ENCODE measurements at regions not wholly inside any gene's neighbourhood (a gene's known extent, or its start where the extent isn't known, plus 50 kb on each side); places are given as distances from the start of the nearest gene placed in this dataset.

DNA sequence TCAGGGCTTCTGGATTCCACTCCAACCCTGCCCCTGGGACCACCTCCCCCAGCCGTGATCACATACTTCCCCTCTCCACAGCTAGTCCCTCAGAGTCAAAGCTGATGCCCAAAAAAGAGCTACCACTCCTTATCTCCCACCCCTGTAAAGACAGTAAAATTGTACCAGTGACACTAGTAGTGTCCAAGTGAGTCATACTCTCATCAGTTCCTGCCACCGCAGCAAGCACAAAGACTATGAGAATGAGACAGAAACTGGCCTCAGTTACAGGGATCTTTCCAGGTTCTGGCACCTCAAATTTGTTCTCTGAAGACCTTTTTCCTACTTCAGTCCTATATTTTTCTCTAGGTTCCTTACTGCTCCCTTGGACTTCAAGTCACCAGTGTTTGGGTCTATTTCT lies 144.2 kb downstream of the SPRY2 start:
- Histone ChIP-seq H3K36me3 (ENCODE audit: control insufficient read depth, low read length) (no peaks in the 10 kb centered on the region), H3K79me2 (ENCODE audit: control insufficient read depth, low read length) (no peaks in the 10 kb centered on the region), H3K4me3 (ENCODE audit: low read length) (no peak overlapping the region), H3K4me2 (ENCODE audit: low read length) (no peak overlapping the region), H3K4me1 (ENCODE audit: control insufficient read depth, low read length) (no peaks in the 10 kb centered on the region), H4K20me1 (ENCODE audit: control insufficient read depth, insufficient read depth, low read depth, low read length) (no peaks in the 10 kb centered on the region), H3F3A (ENCODE audit: control insufficient read depth, insufficient read depth) (no peaks in the 10 kb centered on the region), H3K27me3 (ENCODE audit: control insufficient read depth, low read length) (no peaks in the 10 kb centered on the region), H3K27ac (ENCODE audit: low read depth, low read length) (no peak overlapping the region), H3K9me2 (replicated peaks; ENCODE audit: control insufficient read depth, low read length) (no peaks in the 10 kb centered on the region), H3K9me3 (ENCODE audit: control insufficient read depth, insufficient read depth, low read length) (no peaks in the 10 kb centered on the region)
- no peak for TF ChIP-seq EZH2phosphoT487 (IDR thresholded peaks at IDR 0.05; ENCODE audit: borderline replicate concordance, low read length)
- TF ChIP-seq CTCF (IDR thresholded peaks at IDR 0.05; ENCODE audit: low read depth, low read length, poor library complexity, severe bottlenecking) = no peak

- Histone ChIP-seq H3K4me2 (ENCODE audit: low read length) (no peak overlapping the region), H3K79me2 (ENCODE audit: control insufficient read depth, low read length) (no peaks in the 10 kb centered on the region), H3K4me3 (ENCODE audit: low read length) (no peak overlapping the region), H3K36me3 (ENCODE audit: control insufficient read depth, low read length) (no peaks in the 10 kb centered on the region), H3K9me3 (ENCODE audit: control insufficient read depth, insufficient read depth, low read length) (no peaks in the 10 kb centered on the region), H4K20me1 (ENCODE audit: control insufficient read depth, insufficient read depth, low read depth, low read length) (no peaks in the 10 kb centered on the region), H3K27me3 (ENCODE audit: control insufficient read depth, low read length) (no peaks in the 10 kb centered on the region), H3F3A (ENCODE audit: control insufficient read depth, insufficient read depth) (no peaks in the 10 kb centered on the region), H3K4me1 (ENCODE audit: control insufficient read depth, low read length) (no peaks in the 10 kb centered on the region), H3K27ac (ENCODE audit: low read depth, low read length) (no peak overlapping the region), H3K9me2 (replicated peaks; ENCODE audit: control insufficient read depth, low read length) (no peaks in the 10 kb centered on the region)
- TF ChIP-seq CTCF (IDR thresholded peaks at IDR 0.05; ENCODE audit: low read depth, low read length, poor library complexity, severe bottlenecking) = no peak
- no peak for TF ChIP-seq EZH2phosphoT487 (IDR thresholded peaks at IDR 0.05; ENCODE audit: borderline replicate concordance, low read length)
Observed at GRCh38 chr13:80195649-80196048, 145.3 kb downstream of the SPRY2 start.

- Histone ChIP-seq H3K4me3 (ENCODE audit: low read length) (no peak overlapping the region), H4K20me1 (ENCODE audit: control insufficient read depth, insufficient read depth, low read depth, low read length) (no peaks in the 10 kb centered on the region), H3K4me2 (ENCODE audit: low read length) (no peak overlapping the region), H3K27me3 (ENCODE audit: control insufficient read depth, low read length) (no peaks in the 10 kb centered on the region), H3F3A (ENCODE audit: control insufficient read depth, insufficient read depth) (no peaks in the 10 kb centered on the region), H3K4me1 (ENCODE audit: control insufficient read depth, low read length) (no peaks in the 10 kb centered on the region), H3K27ac (ENCODE audit: low read depth, low read length) (no peak overlapping the region), H3K79me2 (ENCODE audit: control insufficient read depth, low read length) (no peaks in the 10 kb centered on the region), H3K9me2 (replicated peaks; ENCODE audit: control insufficient read depth, low read length) (no peaks in the 10 kb centered on the region), H3K9me3 (ENCODE audit: control insufficient read depth, insufficient read depth, low read length) (no peaks in the 10 kb centered on the region), H3K36me3 (ENCODE audit: control insufficient read depth, low read length) (no peaks in the 10 kb centered on the region)
- TF ChIP-seq EZH2phosphoT487 (IDR thresholded peaks at IDR 0.05; ENCODE audit: borderline replicate concordance, low read length) (no peak), CTCF (IDR thresholded peaks at IDR 0.05; ENCODE audit: low read depth, low read length, poor library complexity, severe bottlenecking) (no peak)
Observed at GRCh38 chr13:80189889-80190597, 150.9 kb downstream of the SPRY2 start.

All from DOHH2 (cell line).